H9 (cell line): ENCODE measurements at regions not wholly inside any gene's neighbourhood (a gene's known extent, or its start where the extent isn't known, plus 50 kb on each side); places are given as distances from the start of the nearest gene placed in this dataset.

Source experiments
- DNase-seq: peaks from one replicate; pipeline ENCODE4 v3.0.0-alpha.2; 2017
- H2AFZ ChIP-seq: one replicate; pipeline ENCODE4 v1.6.1; 2013; ENCODE audit warnings: mild to moderate bottlenecking, low read length, control low read depth, moderate library complexity
- H2AK5ac ChIP-seq: 2 replicates; pipeline ENCODE4 v1.6.1; 2013; ENCODE audit warnings: low read length, control low read depth, mixed read lengths; ENCODE audit not compliant: insufficient read length
- H2BK120ac ChIP-seq: one replicate; pipeline ENCODE4 v1.6.1; 2013; ENCODE audit warnings: low read depth, mild to moderate bottlenecking, low read length, control low read depth, inconsistent platforms; ENCODE audit not compliant: poor library complexity, severe bottlenecking
- H2BK12ac ChIP-seq: 2 replicates; pipeline ENCODE4 v1.6.1; 2013; ENCODE audit warnings: low read length, control low read depth, mixed read lengths, low read depth; ENCODE audit not compliant: insufficient read length
- H2BK15ac ChIP-seq: 2 replicates; pipeline ENCODE4 v1.6.1; 2013; ENCODE audit warnings: low read depth, low read length, control low read depth
- H2BK20ac ChIP-seq: one replicate; pipeline ENCODE4 v1.6.1; 2013; ENCODE audit warnings: low read depth, mild to moderate bottlenecking, low read length, control low read depth, inconsistent platforms; ENCODE audit not compliant: poor library complexity, severe bottlenecking
- H2BK5ac ChIP-seq: 2 replicates; pipeline ENCODE4 v1.6.1; 2013; ENCODE audit warnings: low read length, control low read depth, mixed read lengths; ENCODE audit not compliant: insufficient read length
- H3K14ac ChIP-seq: 2 replicates; pipeline ENCODE4 v1.6.1; 2013; ENCODE audit warnings: low read length, control low read depth; ENCODE audit not compliant: insufficient read depth
- H3K18ac ChIP-seq: 2 replicates; pipeline ENCODE4 v1.6.1; 2013; ENCODE audit warnings: low read depth, mild to moderate bottlenecking, mixed read lengths, low read length, control low read depth; ENCODE audit not compliant: insufficient read length
- H3K23ac ChIP-seq: 2 replicates; pipeline ENCODE4 v1.6.1; 2013; ENCODE audit warnings: low read length, control low read depth, mixed read lengths, low read depth; ENCODE audit not compliant: insufficient read length
- H3K23me2 ChIP-seq: 2 replicates; pipeline ENCODE4 v1.6.1; 2013; ENCODE audit warnings: low read depth, mild to moderate bottlenecking, mixed read lengths, low read length, control low read depth; ENCODE audit not compliant: insufficient read length, poor library complexity, severe bottlenecking
- H3K27ac ChIP-seq: 2 replicates; pipeline ENCODE4 v1.5.1; 2013; ENCODE audit warnings: low read length, control low read depth, mixed read lengths, low read depth; ENCODE audit not compliant: insufficient read length
- H3K27me3 ChIP-seq: 2 replicates; pipeline ENCODE4 v1.6.1; 2013; ENCODE audit warnings: low read length, control low read depth, inconsistent platforms; ENCODE audit not compliant: insufficient read depth
- H3K4ac ChIP-seq: 2 replicates; pipeline ENCODE4 v1.6.1; 2013; ENCODE audit warnings: low read depth, mild to moderate bottlenecking, control low read depth, inconsistent platforms, low read length, moderate library complexity
- H3K4me1 ChIP-seq: 2 replicates; pipeline ENCODE4 v1.6.1; 2013; ENCODE audit warnings: low read length, control low read depth, inconsistent platforms; ENCODE audit not compliant: insufficient read depth
- H3K4me2 ChIP-seq: 2 replicates; pipeline ENCODE4 v1.6.1; 2013; ENCODE audit warnings: low read length, control low read depth, mixed read lengths; ENCODE audit not compliant: insufficient read length, insufficient read depth
- H3K56ac ChIP-seq: 2 replicates; pipeline ENCODE4 v1.6.1; 2013; ENCODE audit warnings: low read depth, mild to moderate bottlenecking, mixed read lengths, low read length, control low read depth; ENCODE audit not compliant: insufficient read length
- H3K79me1 ChIP-seq: 2 replicates; pipeline ENCODE4 v1.6.1; 2013; ENCODE audit warnings: low read depth, mild to moderate bottlenecking, moderate library complexity, low read length, control low read depth, inconsistent platforms; ENCODE audit not compliant: insufficient read depth, poor library complexity, severe bottlenecking
- H3K79me2 ChIP-seq: 2 replicates; pipeline ENCODE4 v1.6.1; 2013; ENCODE audit warnings: low read length, control low read depth, inconsistent platforms; ENCODE audit not compliant: insufficient read depth
- H3K9ac ChIP-seq: 2 replicates; pipeline ENCODE4 v1.6.1; 2013; ENCODE audit warnings: low read length, control low read depth, mixed read lengths; ENCODE audit not compliant: insufficient read length; ENCODE audit errors: extremely low read depth
- H3K9me3 ChIP-seq: one replicate; pipeline ENCODE4 v1.6.1; 2013; ENCODE audit warnings: low read depth, low read length, inconsistent platforms; ENCODE audit not compliant: control insufficient read depth
- H3T11ph ChIP-seq: one replicate; pipeline ENCODE4 v1.6.1; 2013; ENCODE audit warnings: mild to moderate bottlenecking, low read length, control low read depth, inconsistent platforms
- H4K20me1 ChIP-seq: one replicate; pipeline ENCODE4 v1.6.1; 2013; ENCODE audit not compliant: control insufficient read depth, insufficient read length, insufficient read depth
- H4K5ac ChIP-seq: 2 replicates; pipeline ENCODE4 v1.6.1; 2013; ENCODE audit warnings: low read depth, mild to moderate bottlenecking, mixed read lengths, low read length, control low read depth; ENCODE audit not compliant: insufficient read length
- H4K8ac ChIP-seq: replicated peaks from 2 replicates; pipeline ENCODE4 v1.6.1; 2013; ENCODE audit warnings: low read length, control low read depth, mixed read lengths, low read depth; ENCODE audit not compliant: insufficient read length
- H4K91ac ChIP-seq: 2 replicates; pipeline ENCODE4 v1.6.1; 2013; ENCODE audit warnings: low read depth, mild to moderate bottlenecking, moderate library complexity, mixed read lengths, low read length, control low read depth; ENCODE audit not compliant: insufficient read length
- H3K27ac Mint-ChIP-seq, 3 experiments: 2 replicates in 2 of 3; 3 replicates in 1 of 3; pipeline ENCODE4 v1.8.0; 2020 to 2021; ENCODE audit warnings: mixed read lengths in 3 of 3, mild to moderate bottlenecking in 1 of 3, moderate library complexity in 1 of 3
- H3K27me3 Mint-ChIP-seq: 2 replicates; pipeline ENCODE4 v1.8.0; 2021; ENCODE audit warnings: low read depth, mild to moderate bottlenecking, moderate library complexity, mixed read lengths
- H3K36me3 Mint-ChIP-seq, 3 experiments: 2 replicates in 2 of 3; 3 replicates in 1 of 3; pipeline ENCODE4 v1.8.0; 2020 to 2021; ENCODE audit warnings: low read depth in 3 of 3, mixed read lengths in 3 of 3; ENCODE audit not compliant: insufficient read depth in 1 of 3
- H3K4me1 Mint-ChIP-seq, 2 experiments: 2 replicates each; pipeline ENCODE4 v1.8.0; 2020; ENCODE audit warnings: mixed read lengths in 2 of 2
- H3K4me3 Mint-ChIP-seq, 2 experiments: 2 replicates in 1 of 2; 3 replicates in 1 of 2; pipeline ENCODE4 v1.8.0; 2020 to 2021; ENCODE audit warnings: mild to moderate bottlenecking in 2 of 2, mixed read lengths in 2 of 2, moderate library complexity in 1 of 2
- H3K9me3 Mint-ChIP-seq, 2 experiments: 2 replicates in 1 of 2; 3 replicates in 1 of 2; pipeline ENCODE4 v1.8.0; 2020; ENCODE audit warnings: mild to moderate bottlenecking in 2 of 2, mixed read lengths in 2 of 2, moderate library complexity in 1 of 2
- WGBS: extraction: QIAGEN DNeasy Blood & Tissue Kit; methylation state at CpG from one replicate; pipeline ENCODE4 v1.1.7; 2013; ENCODE audit warnings: missing lambda C conversion rate, low lambda C conversion rate, mixed read lengths; ENCODE audit not compliant: insufficient read length; ENCODE audit errors: extremely low coverage; 5-methylcytosine and 5-hydroxymethylcytosine counted together
- TF ChIP-seq, protein P1 (sequence below): fragments of 200-600 bp; sonication (generic); conservative IDR thresholded peaks from 3 replicates; pipeline ENCODE4 v1.8.0; 2021; ENCODE audit warnings: antibody characterized with exemption, mild to moderate bottlenecking

GRCh38 chr7:85749696-85750453 is 563.0 kb upstream of the SEMA3D start:
- H3K4me1 Mint-ChIP-seq: peaks cover 3 to 6% of the 10 kb centered on the region in 2 experiments; a peak in 2 of 4 replicates
- WGBS: no CpG with 5 or more reads among the region's 13 CpGs
- H3K79me2 ChIP-seq: no peaks in the 10 kb centered on the region
- TF ChIP-seq, protein P1, sequence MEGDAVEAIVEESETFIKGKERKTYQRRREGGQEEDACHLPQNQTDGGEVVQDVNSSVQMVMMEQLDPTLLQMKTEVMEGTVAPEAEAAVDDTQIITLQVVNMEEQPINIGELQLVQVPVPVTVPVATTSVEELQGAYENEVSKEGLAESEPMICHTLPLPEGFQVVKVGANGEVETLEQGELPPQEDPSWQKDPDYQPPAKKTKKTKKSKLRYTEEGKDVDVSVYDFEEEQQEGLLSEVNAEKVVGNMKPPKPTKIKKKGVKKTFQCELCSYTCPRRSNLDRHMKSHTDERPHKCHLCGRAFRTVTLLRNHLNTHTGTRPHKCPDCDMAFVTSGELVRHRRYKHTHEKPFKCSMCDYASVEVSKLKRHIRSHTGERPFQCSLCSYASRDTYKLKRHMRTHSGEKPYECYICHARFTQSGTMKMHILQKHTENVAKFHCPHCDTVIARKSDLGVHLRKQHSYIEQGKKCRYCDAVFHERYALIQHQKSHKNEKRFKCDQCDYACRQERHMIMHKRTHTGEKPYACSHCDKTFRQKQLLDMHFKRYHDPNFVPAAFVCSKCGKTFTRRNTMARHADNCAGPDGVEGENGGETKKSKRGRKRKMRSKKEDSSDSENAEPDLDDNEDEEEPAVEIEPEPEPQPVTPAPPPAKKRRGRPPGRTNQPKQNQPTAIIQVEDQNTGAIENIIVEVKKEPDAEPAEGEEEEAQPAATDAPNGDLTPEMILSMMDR: peak; percentile 34; the same call in 2 of the 3 replicates
- H2BK20ac ChIP-seq: no peak overlapping the region
- no peak overlapping the region for H4K8ac ChIP-seq
- H2BK5ac ChIP-seq: no peak overlapping the region
- peaks cover 5 to 11% (median 7%) of the 10 kb centered on the region in 3 experiments; a peak in 6 of 7 replicates for H3K36me3 Mint-ChIP-seq
- peak overlapping the region; percentile 24 for H3K4me2 ChIP-seq
- H2BK15ac ChIP-seq: no peak overlapping the region
- no peak overlapping the region for H3K18ac ChIP-seq
- no peak overlapping the region for H3K9ac ChIP-seq
- H3K9me3 ChIP-seq: no peaks in the 10 kb centered on the region
- no peaks in the 10 kb centered on the region for H4K20me1 ChIP-seq
- no peak overlapping the region for H3K4ac ChIP-seq
- no peak overlapping the region for H2AFZ ChIP-seq
- no peak overlapping the region for H3K14ac ChIP-seq
- H3K27me3 ChIP-seq: no peaks in the 10 kb centered on the region
- peak; percentile 74 for DNase-seq
- no peak overlapping the region for H3K27ac Mint-ChIP-seq
- H3K4me1 ChIP-seq: peaks cover 2% of the 10 kb centered on the region; the same call in 1 of the 2 replicates
- H2BK12ac ChIP-seq: no peak overlapping the region
- H3T11ph ChIP-seq: no peak overlapping the region
- H3K27ac ChIP-seq: no peak overlapping the region
- peaks cover 4% of the 10 kb centered on the region for H3K27me3 Mint-ChIP-seq
- no peak overlapping the region for H3K23ac ChIP-seq
- H3K56ac ChIP-seq: no peak overlapping the region
- H2AK5ac ChIP-seq: no peak overlapping the region
- H3K23me2 ChIP-seq: peaks cover 4% of the 10 kb centered on the region
- no peak overlapping the region for H4K91ac ChIP-seq
- H4K5ac ChIP-seq: no peak overlapping the region
- H3K4me3 Mint-ChIP-seq: no peak overlapping the region; a peak in 1 of 5 replicates
- peaks cover 8 to 9% of the 10 kb centered on the region in 2 experiments; a peak in 4 of 5 replicates for H3K9me3 Mint-ChIP-seq
- no peak overlapping the region for H2BK120ac ChIP-seq
- H3K79me1 ChIP-seq: no peaks in the 10 kb centered on the region
